ENCODE measurements at regions not wholly inside any gene's neighbourhood (a gene's known extent, or its start where the extent isn't known, plus 50 kb on each side); places are given as distances from the start of the nearest gene placed in this dataset.

DNA sequence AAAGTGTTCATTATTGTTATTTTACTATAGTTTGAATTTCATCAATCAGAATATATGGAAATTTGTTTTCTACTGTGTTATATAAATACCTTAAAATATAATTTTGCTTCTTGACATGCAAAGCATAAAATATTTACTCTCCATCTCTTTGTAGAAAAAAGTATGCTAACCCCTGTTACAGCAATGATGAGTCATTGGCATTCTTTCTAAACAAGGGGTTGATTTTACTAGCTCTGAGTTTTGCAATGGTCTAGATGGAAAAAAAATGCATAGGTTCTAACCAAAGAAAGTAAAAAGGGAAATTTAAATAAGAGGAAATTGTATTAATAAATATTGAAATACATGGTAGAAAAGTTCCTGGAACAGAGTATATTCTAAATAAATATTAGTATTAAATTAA is 990.2 kb upstream of the ATXN7L3B start:
- H3K36me3 ChIP-seq (ENCODE audit: control insufficient read depth in 2 of 3, insufficient read depth in 3 of 3, low read length in 3 of 3): no peaks in the 10 kb centered on the region
- TF ChIP-seq, protein P1, sequence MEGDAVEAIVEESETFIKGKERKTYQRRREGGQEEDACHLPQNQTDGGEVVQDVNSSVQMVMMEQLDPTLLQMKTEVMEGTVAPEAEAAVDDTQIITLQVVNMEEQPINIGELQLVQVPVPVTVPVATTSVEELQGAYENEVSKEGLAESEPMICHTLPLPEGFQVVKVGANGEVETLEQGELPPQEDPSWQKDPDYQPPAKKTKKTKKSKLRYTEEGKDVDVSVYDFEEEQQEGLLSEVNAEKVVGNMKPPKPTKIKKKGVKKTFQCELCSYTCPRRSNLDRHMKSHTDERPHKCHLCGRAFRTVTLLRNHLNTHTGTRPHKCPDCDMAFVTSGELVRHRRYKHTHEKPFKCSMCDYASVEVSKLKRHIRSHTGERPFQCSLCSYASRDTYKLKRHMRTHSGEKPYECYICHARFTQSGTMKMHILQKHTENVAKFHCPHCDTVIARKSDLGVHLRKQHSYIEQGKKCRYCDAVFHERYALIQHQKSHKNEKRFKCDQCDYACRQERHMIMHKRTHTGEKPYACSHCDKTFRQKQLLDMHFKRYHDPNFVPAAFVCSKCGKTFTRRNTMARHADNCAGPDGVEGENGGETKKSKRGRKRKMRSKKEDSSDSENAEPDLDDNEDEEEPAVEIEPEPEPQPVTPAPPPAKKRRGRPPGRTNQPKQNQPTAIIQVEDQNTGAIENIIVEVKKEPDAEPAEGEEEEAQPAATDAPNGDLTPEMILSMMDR (IDR thresholded peaks at IDR 0.05; ENCODE audit: borderline replicate concordance, extremely low read depth, insufficient read depth): no peak
- intact Hi-C loops (cut with DNase I): no loop called here
- H3K9me3 ChIP-seq (ENCODE audit: control insufficient read depth in 2 of 3, insufficient read depth in 1 of 3, low read length in 3 of 3): no peaks in the 10 kb centered on the region
- DNase-seq (no peak), FAIRE-seq (no peak)
- H3K27me3 ChIP-seq (ENCODE audit: control insufficient read depth, insufficient read depth, low read length): no peaks in the 10 kb centered on the region
- no peak overlapping the region for H3K9ac ChIP-seq (ENCODE audit: low read length in 3 of 3)
- H3K27ac ChIP-seq (ENCODE audit: low read depth in 2 of 2, low read length in 2 of 2): no peak overlapping the region
- H3K4me3 ChIP-seq (ENCODE audit: low read length in 3 of 3): no peak overlapping the region
- no peaks in the 10 kb centered on the region for H3K4me1 ChIP-seq (ENCODE audit: control insufficient read depth in 2 of 3, insufficient read depth in 2 of 3, low read depth in 1 of 3, low read length in 3 of 3)

DNA sequence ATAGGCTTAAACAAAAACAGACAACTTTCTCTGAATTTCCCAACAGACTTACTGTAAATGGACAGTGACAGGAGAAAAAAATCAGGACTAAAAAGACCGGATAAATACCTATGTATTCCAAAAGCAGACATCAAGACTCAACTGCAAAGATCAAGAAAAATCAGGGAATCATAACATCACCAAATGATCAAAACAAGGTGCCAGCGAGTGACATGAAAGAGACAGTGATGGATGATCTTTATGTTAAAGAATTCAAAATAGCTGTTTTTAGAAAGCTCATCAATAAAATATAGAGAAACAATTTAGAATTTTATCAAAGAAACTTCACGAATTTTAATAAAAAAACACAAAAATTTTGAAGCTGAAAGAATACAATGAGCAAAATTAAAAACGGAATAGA is 952.5 kb upstream of the ATXN7L3B start:
- Histone ChIP-seq H3K36me3 (ENCODE audit: control insufficient read depth in 2 of 3, insufficient read depth in 3 of 3, low read length in 3 of 3) (no peaks in the 10 kb centered on the region), H3K9me3 (ENCODE audit: control insufficient read depth in 2 of 3, insufficient read depth in 1 of 3, low read length in 3 of 3) (no peaks in the 10 kb centered on the region), H3K27me3 (ENCODE audit: control insufficient read depth, insufficient read depth, low read length) (no peaks in the 10 kb centered on the region), H3K9ac (ENCODE audit: low read length in 3 of 3) (no peak overlapping the region), H3K4me1 (ENCODE audit: control insufficient read depth in 2 of 3, insufficient read depth in 2 of 3, low read depth in 1 of 3, low read length in 3 of 3) (no peaks in the 10 kb centered on the region), H3K27ac (ENCODE audit: low read depth in 2 of 2, low read length in 2 of 2) (no peak overlapping the region), H3K4me3 (ENCODE audit: low read length in 3 of 3) (no peak overlapping the region)
- TF ChIP-seq, protein P1 (IDR thresholded peaks at IDR 0.05; ENCODE audit: borderline replicate concordance, extremely low read depth, insufficient read depth): no peak
- DNase-seq: no peak
- intact Hi-C loops (cut with DNase I): no loop called here
- FAIRE-seq: no peak

DNA sequence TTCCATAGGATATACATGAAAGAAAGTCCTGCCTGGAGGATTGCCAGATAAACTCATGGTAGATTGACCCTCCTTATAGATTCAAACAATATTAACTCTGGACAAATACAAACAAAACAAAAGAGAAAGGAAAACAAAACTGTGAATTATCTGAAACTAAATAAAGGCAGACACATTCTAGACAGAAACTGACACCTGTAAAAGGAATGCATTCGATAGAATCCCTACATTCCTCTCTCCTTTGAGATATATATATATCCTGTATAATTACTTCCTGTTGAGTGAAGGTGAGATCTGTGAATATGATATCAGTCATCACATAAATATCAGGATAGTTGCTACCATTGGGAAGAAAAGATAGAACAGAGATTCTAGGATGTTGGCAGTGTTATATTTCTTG is 948.4 kb upstream of the ATXN7L3B start:
- intact Hi-C loops (cut with DNase I): no loop called here

DNA sequence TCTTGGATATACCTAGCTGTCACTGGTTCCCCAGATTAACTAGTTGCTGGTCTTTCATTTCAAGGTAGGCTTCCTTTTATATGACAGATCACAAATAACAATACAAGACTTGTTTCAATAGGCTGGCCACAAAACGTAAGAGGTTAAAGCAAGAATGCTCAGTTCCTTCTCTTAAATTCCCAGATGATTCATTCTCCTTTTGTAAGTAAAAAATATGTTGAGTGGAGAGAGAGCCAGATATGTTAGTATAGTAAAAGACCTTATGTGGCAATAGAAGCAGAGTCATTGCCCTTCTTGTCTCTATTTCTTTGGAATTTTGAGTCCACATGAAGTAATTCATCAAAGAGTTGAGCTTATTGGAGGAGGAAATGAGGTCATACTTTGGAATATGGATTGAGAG is 939.0 kb upstream of the ATXN7L3B start:
- no peaks in the 10 kb centered on the region for H3K27me3 ChIP-seq (ENCODE audit: control insufficient read depth, insufficient read depth, low read length)
- TF ChIP-seq, protein P1 (IDR thresholded peaks at IDR 0.05; ENCODE audit: borderline replicate concordance, extremely low read depth, insufficient read depth): no peak
- no peak overlapping the region for H3K4me3 ChIP-seq (ENCODE audit: low read length in 3 of 3)
- H3K4me1 ChIP-seq (ENCODE audit: control insufficient read depth in 2 of 3, insufficient read depth in 2 of 3, low read depth in 1 of 3, low read length in 3 of 3): no peaks in the 10 kb centered on the region
- intact Hi-C loops (cut with DNase I): no loop called here
- DNase-seq (no peak), FAIRE-seq (no peak)
- H3K27ac ChIP-seq (ENCODE audit: low read depth in 2 of 2, low read length in 2 of 2): no peak overlapping the region
- H3K9me3 ChIP-seq (ENCODE audit: control insufficient read depth in 2 of 3, insufficient read depth in 1 of 3, low read length in 3 of 3): no peaks in the 10 kb centered on the region
- H3K9ac ChIP-seq (ENCODE audit: low read length in 3 of 3): no peak overlapping the region
- H3K36me3 ChIP-seq (ENCODE audit: control insufficient read depth in 2 of 3, insufficient read depth in 3 of 3, low read length in 3 of 3): no peaks in the 10 kb centered on the region

More for the DNA sequence above, 948.4 kb upstream of the ATXN7L3B start:
- H3K9ac ChIP-seq (ENCODE audit: low read length in 3 of 3): no peak overlapping the region
- no peaks in the 10 kb centered on the region for H3K9me3 ChIP-seq (ENCODE audit: control insufficient read depth in 2 of 3, insufficient read depth in 1 of 3, low read length in 3 of 3)
- no peak overlapping the region for H3K27ac ChIP-seq (ENCODE audit: low read depth in 2 of 2, low read length in 2 of 2)
- no peaks in the 10 kb centered on the region for H3K36me3 ChIP-seq (ENCODE audit: control insufficient read depth in 2 of 3, insufficient read depth in 3 of 3, low read length in 3 of 3)
- H3K4me3 ChIP-seq (ENCODE audit: low read length in 3 of 3): no peak overlapping the region
- no peaks in the 10 kb centered on the region for H3K4me1 ChIP-seq (ENCODE audit: control insufficient read depth in 2 of 3, insufficient read depth in 2 of 3, low read depth in 1 of 3, low read length in 3 of 3)
- FAIRE-seq (no peak), DNase-seq (no peak)
- TF ChIP-seq, protein P1 (IDR thresholded peaks at IDR 0.05; ENCODE audit: borderline replicate concordance, extremely low read depth, insufficient read depth): no peak
- no peaks in the 10 kb centered on the region for H3K27me3 ChIP-seq (ENCODE audit: control insufficient read depth, insufficient read depth, low read length)

Data from kidney (tissue), 13 donors.